Lower lobe of right lung (tissue), 2 donors: ENCODE measurements at regions not wholly inside any gene's neighbourhood (a gene's known extent, or its start where the extent isn't known, plus 50 kb on each side); places are given as distances from the start of the nearest gene placed in this dataset.

Experiments used
- ATAC-seq, 2 donors: fragments of 200-7000 bp; cut with Tn5 transposase; one replicate each; pipeline ENCODE4 v1.9.1; 2020 to 2022; ENCODE audit warnings: mild to moderate bottlenecking in 2 of 2, moderate library complexity in 2 of 2
- DNase-seq: peaks from one replicate; pipeline ENCODE4 v3.0.0-alpha.2; 2020
- H3K27ac ChIP-seq: fragments of 200-600 bp; one replicate; pipeline ENCODE4 v1.8.0; 2022
- H3K27me3 ChIP-seq: fragments of 200-600 bp; one replicate; pipeline ENCODE4 v1.8.0; 2022; ENCODE audit warnings: low read depth
- H3K36me3 ChIP-seq: fragments of 200-600 bp; one replicate; pipeline ENCODE4 v1.8.0; 2022; ENCODE audit warnings: mild to moderate bottlenecking
- H3K4me1 ChIP-seq: fragments of 200-600 bp; one replicate; pipeline ENCODE4 v1.8.0; 2022
- H3K4me3 ChIP-seq: fragments of 200-600 bp; one replicate; pipeline ENCODE4 v1.8.0; 2022; ENCODE audit warnings: mild to moderate bottlenecking
- H3K9me3 ChIP-seq: fragments of 200-600 bp; one replicate; pipeline ENCODE4 v1.8.0; 2022
- intact Hi-C: fragments of 100-400 bp; cut with DNase I; formaldehyde crosslinking; loops from one replicate; pipeline ENCODE4 v1.11.0; 2022
- TF ChIP-seq, protein P1 (sequence below): fragments of 200-600 bp; IDR thresholded peaks from one replicate; pipeline ENCODE4 v1.8.0; 2022; ENCODE audit warnings: antibody characterized with exemption, mild to moderate bottlenecking
- donor health status: DM: no; HTN: yes; CAD: no; lungs with severe emphysema.

- DNase-seq = no peak
- TF ChIP-seq, protein P1, sequence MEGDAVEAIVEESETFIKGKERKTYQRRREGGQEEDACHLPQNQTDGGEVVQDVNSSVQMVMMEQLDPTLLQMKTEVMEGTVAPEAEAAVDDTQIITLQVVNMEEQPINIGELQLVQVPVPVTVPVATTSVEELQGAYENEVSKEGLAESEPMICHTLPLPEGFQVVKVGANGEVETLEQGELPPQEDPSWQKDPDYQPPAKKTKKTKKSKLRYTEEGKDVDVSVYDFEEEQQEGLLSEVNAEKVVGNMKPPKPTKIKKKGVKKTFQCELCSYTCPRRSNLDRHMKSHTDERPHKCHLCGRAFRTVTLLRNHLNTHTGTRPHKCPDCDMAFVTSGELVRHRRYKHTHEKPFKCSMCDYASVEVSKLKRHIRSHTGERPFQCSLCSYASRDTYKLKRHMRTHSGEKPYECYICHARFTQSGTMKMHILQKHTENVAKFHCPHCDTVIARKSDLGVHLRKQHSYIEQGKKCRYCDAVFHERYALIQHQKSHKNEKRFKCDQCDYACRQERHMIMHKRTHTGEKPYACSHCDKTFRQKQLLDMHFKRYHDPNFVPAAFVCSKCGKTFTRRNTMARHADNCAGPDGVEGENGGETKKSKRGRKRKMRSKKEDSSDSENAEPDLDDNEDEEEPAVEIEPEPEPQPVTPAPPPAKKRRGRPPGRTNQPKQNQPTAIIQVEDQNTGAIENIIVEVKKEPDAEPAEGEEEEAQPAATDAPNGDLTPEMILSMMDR = no peak
These were observed 1064.8 kb upstream of the IGFBP7 start for GRCh38 chr4:58175024-58175423.

DNA sequence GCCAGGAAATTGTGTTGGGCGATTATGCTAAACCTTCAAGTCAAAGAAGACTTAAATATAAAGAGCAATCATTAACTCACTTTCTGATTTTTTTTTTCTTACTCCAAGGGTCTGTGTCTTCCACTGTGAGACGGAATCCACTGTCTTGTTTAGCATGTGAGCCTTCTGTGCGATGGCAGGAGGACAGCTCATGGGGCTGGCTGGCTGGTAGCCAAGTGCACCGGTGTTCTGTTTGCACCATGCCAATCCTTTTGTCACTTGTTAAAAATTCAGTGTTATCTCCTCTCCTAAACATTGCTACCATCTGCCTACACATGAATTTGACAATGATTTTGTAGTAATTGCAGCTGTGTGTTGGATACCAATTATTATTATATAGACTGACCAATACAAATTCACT, 1056.3 kb upstream of the IGFBP7 start:
- no peaks in the 10 kb centered on the region for H3K4me1 ChIP-seq
- no peak for DNase-seq
- no peak overlapping the region for H3K4me3 ChIP-seq
- no peaks in the 10 kb centered on the region for H3K9me3 ChIP-seq
- no peaks in the 10 kb centered on the region for H3K27me3 ChIP-seq
- H3K36me3 ChIP-seq = no peaks in the 10 kb centered on the region
- TF ChIP-seq, protein P1 = no peak
- ATAC-seq = no peak
- no peak overlapping the region for H3K27ac ChIP-seq
- intact Hi-C loops = no loop called here

More at GRCh38 chr4:58175024-58175423, 1064.8 kb upstream of the IGFBP7 start:
- Histone ChIP-seq H3K9me3 (no peaks in the 10 kb centered on the region), H3K27me3 (no peaks in the 10 kb centered on the region), H3K27ac (no peak overlapping the region), H3K4me1 (no peaks in the 10 kb centered on the region), H3K4me3 (no peak overlapping the region), H3K36me3 (no peaks in the 10 kb centered on the region)
- intact Hi-C loops = no loop called here
- no peak for ATAC-seq

DNA sequence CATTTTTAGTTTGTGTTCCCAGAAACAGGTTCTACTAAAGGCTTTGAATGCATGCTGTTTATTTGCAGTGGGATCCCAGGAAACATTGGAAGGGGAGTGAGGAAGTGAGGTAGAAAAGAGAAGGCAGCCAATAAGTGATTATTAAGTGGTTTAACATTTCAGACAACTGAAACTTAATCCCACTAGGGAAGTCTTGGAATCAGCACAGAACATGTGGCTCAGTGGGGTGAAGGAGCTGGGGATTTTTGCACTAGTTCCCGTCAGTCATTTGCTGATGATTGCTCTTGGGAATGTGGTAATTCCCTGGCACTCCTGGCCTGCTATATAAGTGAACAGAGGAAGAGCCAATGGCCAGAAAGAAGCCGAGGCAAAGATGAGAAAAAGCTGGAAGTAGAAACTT, 1053.0 kb upstream of the IGFBP7 start:
- no peak for DNase-seq

DNA sequence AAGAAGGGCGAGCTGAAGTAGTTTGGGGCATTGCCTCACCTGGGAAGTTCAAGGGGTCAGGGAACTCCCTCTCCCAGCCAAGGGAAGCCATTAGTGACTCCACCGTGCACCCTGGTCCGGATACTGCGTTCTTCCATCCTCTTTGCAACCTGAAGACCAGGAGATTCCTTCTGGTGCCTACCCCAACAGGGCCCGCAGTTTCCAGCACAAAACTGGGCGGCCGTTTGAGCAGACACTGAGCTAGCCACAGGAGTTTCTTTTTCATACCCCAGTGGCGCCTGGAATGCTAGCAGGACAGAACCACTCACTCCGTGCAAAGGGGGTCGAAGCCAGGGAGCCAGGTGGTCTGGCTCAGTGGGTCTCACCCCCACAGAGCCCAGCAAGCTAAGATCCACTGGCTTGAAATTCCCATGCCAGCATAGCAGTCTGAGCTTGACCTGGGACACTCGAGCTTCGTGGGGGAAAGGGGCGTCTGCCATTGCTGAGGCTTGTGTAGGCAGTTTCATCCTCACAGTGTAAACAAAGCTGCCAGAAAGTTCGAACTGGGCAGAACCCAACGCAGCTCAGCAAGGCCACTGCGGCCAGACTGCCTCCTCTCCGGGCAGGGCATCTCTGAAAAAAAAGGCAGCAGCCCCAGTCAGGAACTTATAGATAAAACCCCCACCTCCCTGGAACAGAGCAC, 1039.4 kb upstream of the IGFBP7 start:
- TF ChIP-seq, protein P1 = no peak
- Histone ChIP-seq H3K36me3 (no peaks in the 10 kb centered on the region), H3K27me3 (no peaks in the 10 kb centered on the region), H3K27ac (no peak overlapping the region), H3K4me1 (no peaks in the 10 kb centered on the region), H3K9me3 (no peaks in the 10 kb centered on the region), H3K4me3 (no peak overlapping the region)
- DNase-seq = no peak
- ATAC-seq = no peak
- intact Hi-C loops = no loop called here

More for the DNA sequence above, 1053.0 kb upstream of the IGFBP7 start:
- intact Hi-C loops = no loop called here
- Histone ChIP-seq H3K4me1 (no peaks in the 10 kb centered on the region), H3K27me3 (no peaks in the 10 kb centered on the region), H3K9me3 (no peaks in the 10 kb centered on the region), H3K36me3 (no peaks in the 10 kb centered on the region), H3K27ac (no peak overlapping the region), H3K4me3 (no peak overlapping the region)
- peak; percentile 48 to 59 for ATAC-seq
- TF ChIP-seq, protein P1 = no peak

DNA sequence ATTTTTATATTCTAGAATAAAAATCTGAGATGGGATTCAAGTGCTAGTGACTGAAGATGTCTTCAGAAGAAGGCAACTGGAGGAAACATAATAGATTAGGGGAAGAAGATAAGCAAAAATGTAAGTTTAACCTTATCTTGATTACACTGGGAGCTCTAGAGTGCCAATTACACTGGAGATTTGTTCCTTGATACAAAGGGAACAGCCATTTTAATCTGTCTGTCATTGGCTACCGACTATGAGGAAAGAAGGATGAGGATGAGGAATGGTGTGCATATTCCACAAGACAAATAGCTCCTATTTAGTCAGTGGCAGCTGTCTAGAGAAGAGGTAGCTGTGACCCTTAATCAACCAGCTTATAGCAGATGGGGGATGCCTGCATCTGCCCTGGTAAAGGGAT, 1034.5 kb upstream of the IGFBP7 start:
- TF ChIP-seq, protein P1 = no peak
- Histone ChIP-seq H3K27ac (no peak overlapping the region), H3K9me3 (no peaks in the 10 kb centered on the region), H3K4me1 (no peaks in the 10 kb centered on the region), H3K4me3 (no peak overlapping the region), H3K36me3 (no peaks in the 10 kb centered on the region), H3K27me3 (no peaks in the 10 kb centered on the region)
- ATAC-seq = no peak
- no peak for DNase-seq
- intact Hi-C loops = no loop called here
